ENCODE measurements at regions not wholly inside any gene's neighbourhood (a gene's known extent, or its start where the extent isn't known, plus 50 kb on each side); places are given as distances from the start of the nearest gene placed in this dataset.

DNA sequence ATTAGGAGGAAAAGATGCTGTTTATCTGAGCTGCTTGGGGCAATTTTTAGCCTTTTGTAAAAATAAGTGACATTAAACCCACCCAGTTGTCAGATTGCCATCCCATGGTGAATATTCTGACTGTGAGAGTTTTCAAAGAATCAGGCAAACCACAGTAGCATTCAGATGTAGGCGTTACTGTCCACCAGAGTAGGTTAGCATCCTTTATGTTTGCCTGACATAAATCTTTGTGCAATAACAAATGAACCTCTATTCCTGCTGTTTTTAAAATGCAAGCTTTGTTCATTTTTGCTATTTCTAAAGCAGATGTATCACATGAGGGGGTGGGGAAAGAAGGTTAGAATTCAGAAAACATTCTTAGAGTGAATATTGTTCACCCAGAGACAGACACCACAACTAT, 427.8 kb downstream of the CDH9 start:
- TF ChIP-seq LEF1 (IDR thresholded peaks at IDR 0.05; ENCODE audit: borderline replicate concordance) (no peak), CTBP1 (IDR thresholded peaks at IDR 0.05; ENCODE audit: borderline replicate concordance) (no peak), HDGF (IDR thresholded peaks at IDR 0.05; ENCODE audit: borderline replicate concordance) (no peak), ARNT (IDR thresholded peaks at IDR 0.05) (no peak), FOXA1 (IDR thresholded peaks at IDR 0.05) (no peak), SP1 (IDR thresholded peaks at IDR 0.05) (no peak), ZNF384 (IDR thresholded peaks at IDR 0.05) (no peak), ELF4 (IDR thresholded peaks at IDR 0.05) (no peak), BHLHE40 (IDR thresholded peaks at IDR 0.05; ENCODE audit: borderline replicate concordance) (no peak)

Measured in HEK293T (cell line).